ENCODE measurements at regions not wholly inside any gene's neighbourhood (a gene's known extent, or its start where the extent isn't known, plus 50 kb on each side); places are given as distances from the start of the nearest gene placed in this dataset.

- TF ChIP-seq CTCF (IDR thresholded peaks at IDR 0.05 in 8 of 11, conservative IDR thresholded peaks at IDR 0.05 in 3 of 11): no peak
- TF ChIP-seq POLR2A (IDR thresholded peaks at IDR 0.05): no peak
These were observed 818.2 kb downstream of the UQCRFS1 start for GRCh38 chr19:28394725-28395124.

All from spleen (tissue), 7 donors.